Trophoblast cell (in vitro differentiated cells and primary cell): ENCODE measurements at regions not wholly inside any gene's neighbourhood (a gene's known extent, or its start where the extent isn't known, plus 50 kb on each side); places are given as distances from the start of the nearest gene placed in this dataset.

ENCODE experiments used
- DNase-seq, 2 donors: peaks; one replicate each; pipeline ENCODE4 v3.0.0-alpha.2; 2016
- H2AFZ ChIP-seq: 2 replicates; pipeline ENCODE4 v1.6.1; 2013; ENCODE audit warnings: low read length, moderate library complexity, mild to moderate bottlenecking; ENCODE audit not compliant: insufficient read depth, poor library complexity
- H2AK5ac ChIP-seq: 2 replicates; pipeline ENCODE4 v1.6.1; 2013; ENCODE audit warnings: mild to moderate bottlenecking, low read length
- H2BK120ac ChIP-seq: 2 replicates; pipeline ENCODE4 v1.6.1; 2013; ENCODE audit warnings: low read length, mild to moderate bottlenecking, moderate library complexity; ENCODE audit not compliant: insufficient read depth, poor library complexity
- H2BK12ac ChIP-seq: 2 replicates; pipeline ENCODE4 v1.6.1; 2013; ENCODE audit warnings: mild to moderate bottlenecking, low read length, moderate library complexity
- H2BK5ac ChIP-seq: 2 replicates; pipeline ENCODE4 v1.6.1; 2013; ENCODE audit warnings: low read length, low read depth, moderate library complexity, mild to moderate bottlenecking; ENCODE audit not compliant: poor library complexity
- H3K14ac ChIP-seq: 2 replicates; pipeline ENCODE4 v1.6.1; 2013; ENCODE audit warnings: mild to moderate bottlenecking, low read length
- H3K18ac ChIP-seq: 2 replicates; pipeline ENCODE4 v1.6.1; 2013; ENCODE audit warnings: mild to moderate bottlenecking, low read length
- H3K23ac ChIP-seq: 2 replicates; pipeline ENCODE4 v1.6.1; 2013; ENCODE audit warnings: low read length
- H3K27ac ChIP-seq: 2 replicates; pipeline ENCODE4 v1.5.1; 2013; ENCODE audit warnings: low read depth, mild to moderate bottlenecking, inconsistent platforms, low read length, moderate library complexity
- H3K27me3 ChIP-seq: 2 replicates; pipeline ENCODE4 v1.6.1; 2013; ENCODE audit warnings: inconsistent platforms, mild to moderate bottlenecking, low read length, moderate library complexity; ENCODE audit not compliant: insufficient read depth
- H3K36me3 ChIP-seq, 2 experiments: 1 replicate in 1 of 2; 2 replicates in 1 of 2; pipeline ENCODE4 v1.6.1; 2013; ENCODE audit warnings: low read length in 2 of 2, mild to moderate bottlenecking in 2 of 2, moderate library complexity in 1 of 2; ENCODE audit not compliant: insufficient read depth in 2 of 2, control insufficient read depth in 1 of 2
- H3K4ac ChIP-seq: 2 replicates; pipeline ENCODE4 v1.6.1; 2013; ENCODE audit warnings: low read depth, mild to moderate bottlenecking, low read length, moderate library complexity
- H3K4me1 ChIP-seq, 2 experiments: 1 replicate in 1 of 2; 2 replicates in 1 of 2; pipeline ENCODE4 v1.6.1; 2013; ENCODE audit warnings: low read length in 2 of 2, mild to moderate bottlenecking in 2 of 2, moderate library complexity in 1 of 2; ENCODE audit not compliant: insufficient read depth in 2 of 2, control insufficient read depth in 1 of 2
- H3K4me2 ChIP-seq: 2 replicates; pipeline ENCODE4 v1.6.1; 2013; ENCODE audit warnings: inconsistent platforms, mild to moderate bottlenecking, low read length, moderate library complexity
- H3K4me3 ChIP-seq: 2 replicates; pipeline ENCODE4 v1.5.1; 2013; ENCODE audit warnings: mild to moderate bottlenecking, low read depth, low read length, inconsistent platforms
- H3K79me1 ChIP-seq: one replicate; pipeline ENCODE4 v1.6.1; 2013; ENCODE audit warnings: low read length
- H3K79me2 ChIP-seq: 2 replicates; pipeline ENCODE4 v1.6.1; 2013; ENCODE audit warnings: low read length, mild to moderate bottlenecking; ENCODE audit not compliant: control insufficient read depth, insufficient read depth, poor library complexity
- H3K9ac ChIP-seq: 2 replicates; pipeline ENCODE4 v1.6.1; 2013; ENCODE audit warnings: mild to moderate bottlenecking, low read length
- H3K9me3 ChIP-seq: 2 replicates; pipeline ENCODE4 v1.6.1; 2013; ENCODE audit warnings: low read depth, mild to moderate bottlenecking, control low read depth, inconsistent platforms, low read length; ENCODE audit not compliant: insufficient read depth
- H4K12ac ChIP-seq: 2 replicates; pipeline ENCODE4 v1.6.1; 2013; ENCODE audit warnings: low read depth, mild to moderate bottlenecking, low read length, moderate library complexity
- H4K8ac ChIP-seq: 2 replicates; pipeline ENCODE4 v1.6.1; 2013; ENCODE audit warnings: low read depth, mild to moderate bottlenecking, low read length, moderate library complexity
- H4K91ac ChIP-seq: one replicate; pipeline ENCODE4 v1.6.1; 2013; ENCODE audit warnings: low read depth, mild to moderate bottlenecking, low read length, moderate library complexity
- WGBS: extraction: QIAGEN DNeasy Blood & Tissue Kit; methylation state at CpG from one replicate; pipeline ENCODE4 v1.1.7; 2013; ENCODE audit warnings: missing lambda C conversion rate; ENCODE audit not compliant: insufficient read length, insufficient coverage; ENCODE audit errors: extremely low coverage; 5-methylcytosine and 5-hydroxymethylcytosine counted together

DNA sequence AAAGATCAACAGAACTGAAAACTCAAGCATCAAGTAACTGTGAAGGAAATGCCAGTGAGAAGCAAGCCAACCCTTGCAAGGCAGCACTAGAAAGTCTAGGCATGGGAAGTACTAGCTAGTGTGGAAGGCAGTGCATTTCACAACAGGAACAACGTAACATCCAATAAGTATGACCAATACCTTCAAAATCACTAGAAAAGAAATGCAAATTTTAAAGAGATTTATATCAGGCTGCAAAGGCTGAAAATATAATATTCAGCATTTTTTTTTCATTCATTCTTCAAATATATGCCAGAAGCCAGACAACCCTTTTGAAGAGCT, 121.9 kb downstream of the DLEU7 start:
- H3K9ac ChIP-seq = no peak overlapping the region
- H3K4me2 ChIP-seq = no peak overlapping the region
- H2BK5ac ChIP-seq = no peak overlapping the region
- no peak overlapping the region for H3K18ac ChIP-seq
- no peaks in the 10 kb centered on the region for H3K79me1 ChIP-seq
- H4K8ac ChIP-seq = no peak overlapping the region
- H3K4me3 ChIP-seq = no peak overlapping the region
- H2AFZ ChIP-seq = no peak overlapping the region
- H2BK12ac ChIP-seq = no peak overlapping the region
- WGBS = no CpG with 5 or more reads among the region's 1 CpG
- no peaks in the 10 kb centered on the region for H3K4me1 ChIP-seq
- no peaks in the 10 kb centered on the region for H3K36me3 ChIP-seq
- H4K12ac ChIP-seq = no peak overlapping the region
- no peak for DNase-seq
- no peak overlapping the region for H3K23ac ChIP-seq
- no peak overlapping the region for H3K4ac ChIP-seq
- no peak overlapping the region for H3K14ac ChIP-seq
- H2BK120ac ChIP-seq = no peak overlapping the region
- no peak overlapping the region for H2AK5ac ChIP-seq
- no peaks in the 10 kb centered on the region for H3K27me3 ChIP-seq
- no peaks in the 10 kb centered on the region for H3K79me2 ChIP-seq
- no peak overlapping the region for H3K27ac ChIP-seq
- H4K91ac ChIP-seq = no peak overlapping the region
- no peaks in the 10 kb centered on the region for H3K9me3 ChIP-seq

- Histone ChIP-seq H3K79me1 (no peaks in the 10 kb centered on the region), H2BK5ac (no peak overlapping the region), H4K12ac (no peak overlapping the region), H3K18ac (no peak overlapping the region), H2BK120ac (no peak overlapping the region), H3K79me2 (no peaks in the 10 kb centered on the region), H3K4me1 (no peaks in the 10 kb centered on the region), H3K36me3 (no peaks in the 10 kb centered on the region), H3K4me2 (no peak overlapping the region), H3K27me3 (no peaks in the 10 kb centered on the region), H2AK5ac (no peak overlapping the region), H2BK12ac (no peak overlapping the region), H4K91ac (no peak overlapping the region), H3K27ac (no peak overlapping the region), H4K8ac (no peak overlapping the region), H3K23ac (no peak overlapping the region), H3K9me3 (no peaks in the 10 kb centered on the region), H3K9ac (no peak overlapping the region), H3K14ac (no peak overlapping the region), H2AFZ (no peak overlapping the region), H3K4me3 (no peak overlapping the region), H3K4ac (no peak overlapping the region)
- WGBS = 100% methylated on average over 1 of the region's 2 CpGs
- DNase-seq = no peak
These were observed 120.9 kb downstream of the DLEU7 start for GRCh38 chr13:50722440-50723125.

- no peak overlapping the region for H3K4me2 ChIP-seq
- no peaks in the 10 kb centered on the region for H3K79me2 ChIP-seq
- no peak overlapping the region for H2BK5ac ChIP-seq
- no peak overlapping the region for H3K23ac ChIP-seq
- H3K36me3 ChIP-seq = no peaks in the 10 kb centered on the region
- H4K8ac ChIP-seq = no peak overlapping the region
- no peak overlapping the region for H3K27ac ChIP-seq
- no peak overlapping the region for H3K18ac ChIP-seq
- H2AFZ ChIP-seq = no peak overlapping the region
- no peak overlapping the region for H3K4ac ChIP-seq
- H3K9ac ChIP-seq = no peak overlapping the region
- H2BK120ac ChIP-seq = no peak overlapping the region
- H4K91ac ChIP-seq = no peak overlapping the region
- no peak overlapping the region for H4K12ac ChIP-seq
- no peaks in the 10 kb centered on the region for H3K27me3 ChIP-seq
- no peak overlapping the region for H3K14ac ChIP-seq
- H3K4me3 ChIP-seq = no peak overlapping the region
- no peaks in the 10 kb centered on the region for H3K9me3 ChIP-seq
- no peak overlapping the region for H2AK5ac ChIP-seq
- no CpG with 5 or more reads among the region's 4 CpGs for WGBS
- H3K4me1 ChIP-seq = no peaks in the 10 kb centered on the region
- H3K79me1 ChIP-seq = no peaks in the 10 kb centered on the region
- no peak overlapping the region for H2BK12ac ChIP-seq
- DNase-seq = no peak
These were observed 119.1 kb downstream of the DLEU7 start for GRCh38 chr13:50724438-50724837.

DNA sequence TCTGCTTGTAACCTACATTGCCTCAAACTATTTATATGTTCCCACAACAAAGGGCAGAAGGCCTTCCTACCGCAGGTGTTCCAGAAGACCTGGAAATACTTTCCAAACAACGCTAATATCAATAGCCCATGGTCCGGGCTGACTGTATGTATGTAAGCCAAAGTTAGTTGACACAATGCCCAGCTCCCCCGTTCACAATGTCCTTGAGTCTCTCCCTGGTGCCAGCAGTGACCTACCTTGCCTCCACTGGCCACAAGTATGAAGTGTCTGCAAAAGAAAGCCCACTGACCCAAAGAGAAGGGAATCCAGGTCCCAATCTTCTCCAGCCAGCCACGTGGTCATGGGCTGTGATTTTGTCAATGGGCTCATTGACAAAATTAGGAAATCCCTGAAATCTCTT, 118.6 kb downstream of the DLEU7 start:
- H3K27me3 ChIP-seq = no peaks in the 10 kb centered on the region
- no peak overlapping the region for H2BK120ac ChIP-seq
- no peak overlapping the region for H4K8ac ChIP-seq
- no peak overlapping the region for H2AK5ac ChIP-seq
- no peak overlapping the region for H2BK5ac ChIP-seq
- no peak overlapping the region for H3K9ac ChIP-seq
- H3K4ac ChIP-seq = no peak overlapping the region
- H3K27ac ChIP-seq = no peak overlapping the region
- H3K79me2 ChIP-seq = no peaks in the 10 kb centered on the region
- no peak for DNase-seq
- no peak overlapping the region for H4K12ac ChIP-seq
- no CpG with 5 or more reads among the region's 5 CpGs for WGBS
- H3K4me2 ChIP-seq = no peak overlapping the region
- no peak overlapping the region for H2AFZ ChIP-seq
- H3K36me3 ChIP-seq = no peaks in the 10 kb centered on the region
- H3K23ac ChIP-seq = no peak overlapping the region
- H4K91ac ChIP-seq = no peak overlapping the region
- H2BK12ac ChIP-seq = no peak overlapping the region
- H3K18ac ChIP-seq = no peak overlapping the region
- no peaks in the 10 kb centered on the region for H3K79me1 ChIP-seq
- H3K4me3 ChIP-seq = no peak overlapping the region
- H3K14ac ChIP-seq = no peak overlapping the region
- no peaks in the 10 kb centered on the region for H3K4me1 ChIP-seq
- H3K9me3 ChIP-seq = no peaks in the 10 kb centered on the region
